AG09309 (cell line): ENCODE measurements at regions not wholly inside any gene's neighbourhood (a gene's known extent, or its start where the extent isn't known, plus 50 kb on each side); places are given as distances from the start of the nearest gene placed in this dataset.

ENCODE experiments used
- DNase-seq: peaks from one replicate; pipeline ENCODE4 v3.0.0-alpha.2; 2010; ENCODE audit warnings: low read depth
- H3K4me3 ChIP-seq: 2 replicates; pipeline ENCODE4 v1.5.1; 2011; ENCODE audit warnings: mild to moderate bottlenecking, low read depth, low read length, moderate library complexity; ENCODE audit not compliant: control insufficient read depth
- TF ChIP-seq, protein P1 (sequence below): IDR thresholded peaks from 2 replicates; pipeline ENCODE4 v1.5.1; 2011; ENCODE audit warnings: mild to moderate bottlenecking, low read depth, low read length, inconsistent platforms; ENCODE audit not compliant: insufficient read depth, control insufficient read depth; ENCODE audit errors: missing control alignments

GRCh38 chr11:26823963-26824362 is 102.1 kb upstream of the SLC5A12 start:
- TF ChIP-seq, protein P1, sequence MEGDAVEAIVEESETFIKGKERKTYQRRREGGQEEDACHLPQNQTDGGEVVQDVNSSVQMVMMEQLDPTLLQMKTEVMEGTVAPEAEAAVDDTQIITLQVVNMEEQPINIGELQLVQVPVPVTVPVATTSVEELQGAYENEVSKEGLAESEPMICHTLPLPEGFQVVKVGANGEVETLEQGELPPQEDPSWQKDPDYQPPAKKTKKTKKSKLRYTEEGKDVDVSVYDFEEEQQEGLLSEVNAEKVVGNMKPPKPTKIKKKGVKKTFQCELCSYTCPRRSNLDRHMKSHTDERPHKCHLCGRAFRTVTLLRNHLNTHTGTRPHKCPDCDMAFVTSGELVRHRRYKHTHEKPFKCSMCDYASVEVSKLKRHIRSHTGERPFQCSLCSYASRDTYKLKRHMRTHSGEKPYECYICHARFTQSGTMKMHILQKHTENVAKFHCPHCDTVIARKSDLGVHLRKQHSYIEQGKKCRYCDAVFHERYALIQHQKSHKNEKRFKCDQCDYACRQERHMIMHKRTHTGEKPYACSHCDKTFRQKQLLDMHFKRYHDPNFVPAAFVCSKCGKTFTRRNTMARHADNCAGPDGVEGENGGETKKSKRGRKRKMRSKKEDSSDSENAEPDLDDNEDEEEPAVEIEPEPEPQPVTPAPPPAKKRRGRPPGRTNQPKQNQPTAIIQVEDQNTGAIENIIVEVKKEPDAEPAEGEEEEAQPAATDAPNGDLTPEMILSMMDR = no peak
- H3K4me3 ChIP-seq = no peak overlapping the region
- DNase-seq = no peak

DNA sequence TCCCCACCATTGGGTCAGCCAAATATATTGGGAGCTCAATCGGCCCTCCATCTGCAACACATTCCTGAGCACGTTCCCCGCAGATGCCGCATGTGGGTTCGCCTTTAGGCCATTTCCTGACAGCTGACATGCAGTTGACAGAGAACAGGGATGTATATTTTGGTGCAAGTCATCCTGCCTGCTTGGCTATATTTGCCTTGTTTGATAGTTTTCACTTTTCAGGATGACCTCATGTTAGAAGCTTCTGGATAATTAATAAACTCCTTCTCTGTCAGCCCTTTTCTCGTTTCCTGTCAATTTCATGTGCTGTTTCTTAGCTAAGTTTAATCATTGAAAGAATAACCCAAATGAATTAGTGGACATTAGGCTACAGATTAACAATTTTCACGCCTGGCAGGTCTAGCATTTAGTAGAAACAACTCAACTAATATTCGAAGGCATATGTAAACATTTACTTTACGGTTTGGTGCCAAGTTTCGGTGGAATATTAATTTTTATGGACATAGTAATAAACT is 105.8 kb upstream of the SLC5A12 start:
- TF ChIP-seq, protein P1 = no peak
- no peak overlapping the region for H3K4me3 ChIP-seq
- DNase-seq = no peak

- DNase-seq = no peak
- TF ChIP-seq, protein P1 = no peak
These were observed 106.4 kb upstream of the SLC5A12 start for GRCh38 chr11:26828288-26828687.

DNA sequence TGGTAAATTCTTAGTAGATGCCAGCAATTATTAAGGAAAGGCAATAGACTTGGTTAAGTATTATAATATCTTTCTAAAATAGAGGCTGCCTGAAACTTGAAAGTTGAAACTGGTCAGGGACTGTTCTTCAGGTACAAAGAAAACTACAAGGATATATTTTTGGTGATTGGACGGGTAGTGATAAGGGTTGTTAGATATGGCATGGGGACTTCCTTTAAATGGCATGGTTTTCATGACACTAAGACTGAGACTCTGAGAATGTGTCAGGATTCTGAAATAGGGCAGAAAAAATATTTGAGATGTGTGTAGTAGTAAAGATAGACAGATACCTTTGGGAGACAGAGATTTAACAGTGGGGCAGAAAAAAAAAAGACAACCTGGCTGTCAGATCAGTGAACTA is 108.4 kb upstream of the SLC5A12 start:
- no peak overlapping the region for H3K4me3 ChIP-seq
- TF ChIP-seq, protein P1 = no peak
- DNase-seq = no peak

More at GRCh38 chr11:26828288-26828687, 106.4 kb upstream of the SLC5A12 start:
- H3K4me3 ChIP-seq = no peak overlapping the region

DNA sequence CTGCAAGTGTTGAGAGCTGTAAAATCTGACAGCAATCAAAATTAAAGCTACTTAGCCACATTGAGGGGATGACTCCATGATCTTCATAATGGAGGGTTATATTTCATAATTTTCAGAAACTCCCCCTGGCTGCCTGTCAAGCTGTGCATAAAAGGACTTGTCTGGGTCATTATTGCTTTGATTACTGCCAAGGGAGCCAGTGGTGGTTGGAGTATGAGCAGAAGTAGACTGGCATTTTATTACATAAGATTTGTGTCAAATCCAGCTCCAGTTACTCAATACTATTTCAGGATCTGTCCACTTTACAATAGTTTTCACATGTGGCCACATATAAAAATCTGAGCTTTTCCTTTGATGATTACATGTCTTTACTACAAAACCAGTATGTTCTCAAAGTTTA is 108.9 kb upstream of the SLC5A12 start:
- TF ChIP-seq, protein P1 = no peak
- no peak overlapping the region for H3K4me3 ChIP-seq
- no peak for DNase-seq

DNA sequence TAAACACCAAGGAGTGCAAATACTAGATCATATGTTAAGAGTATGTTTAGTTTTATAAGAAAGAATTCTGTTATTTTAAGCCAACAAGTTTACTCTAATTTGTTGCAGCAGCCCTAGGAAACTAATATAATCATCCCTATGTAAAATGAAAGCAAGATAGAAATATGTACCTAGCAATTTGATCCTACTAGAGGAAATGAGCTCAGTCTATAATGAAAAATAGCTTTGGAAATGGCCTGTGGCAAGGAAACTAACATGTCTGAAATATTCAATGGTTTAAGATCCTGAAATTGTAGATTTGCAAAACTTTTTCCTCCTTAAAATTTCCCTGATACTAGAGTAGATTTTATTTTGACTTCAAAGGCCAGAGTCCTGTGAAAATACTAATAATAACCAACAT is 112.7 kb upstream of the SLC5A12 start:
- no peak overlapping the region for H3K4me3 ChIP-seq
- no peak for DNase-seq
- TF ChIP-seq, protein P1 = no peak

DNA sequence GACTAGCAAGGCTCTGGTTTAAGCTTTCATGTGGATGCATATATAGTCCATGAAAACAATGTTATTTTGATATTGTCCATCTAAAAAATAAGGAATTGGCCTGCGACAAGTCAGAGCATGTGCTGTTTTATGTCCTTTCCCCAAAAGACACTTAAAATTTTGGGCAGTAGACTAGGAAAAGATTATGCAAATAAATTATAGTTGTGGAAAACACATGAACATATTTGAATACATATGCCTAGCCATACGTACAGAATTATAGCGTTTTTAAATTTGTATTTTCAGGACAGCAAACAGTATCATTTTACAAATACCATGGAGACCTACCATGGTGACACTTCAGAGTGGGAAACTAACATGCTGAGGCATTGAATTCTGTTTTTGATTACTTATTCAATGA is 113.8 kb upstream of the SLC5A12 start:
- H3K4me3 ChIP-seq = no peak overlapping the region
- no peak for DNase-seq
- TF ChIP-seq, protein P1 = no peak
